Right lung (tissue), 2 donors: ENCODE measurements at regions not wholly inside any gene's neighbourhood (a gene's known extent, or its start where the extent isn't known, plus 50 kb on each side); places are given as distances from the start of the nearest gene placed in this dataset.

ENCODE experiments used
- DNase-seq, 2 donors: peaks; one replicate each; pipeline ENCODE4 v3.0.0-alpha.2; 2013

- DNase-seq: no peak
Measured at GRCh38 chr6:168212362-168212761, 107.2 kb downstream of the DACT2 start.

GRCh38 chr6:168211681-168212080 is 107.9 kb downstream of the DACT2 start:
- DNase-seq: no peak

GRCh38 chr6:168210239-168211105 is 109.1 kb downstream of the DACT2 start:
- DNase-seq: no peak

GRCh38 chr6:168209420-168209819 is 110.2 kb downstream of the DACT2 start:
- DNase-seq: no peak

GRCh38 chr6:168208854-168209253 is 110.7 kb downstream of the DACT2 start:
- DNase-seq: no peak

- no peak for DNase-seq
Measured at GRCh38 chr6:168208402-168208801, 111.2 kb downstream of the DACT2 start.

GRCh38 chr6:168207421-168208175 is 112.0 kb downstream of the DACT2 start:
- DNase-seq: no peak

- DNase-seq: no peak
Measured at GRCh38 chr6:168206661-168207274, 112.8 kb downstream of the DACT2 start.

- no peak for DNase-seq
Measured at GRCh38 chr6:168206186-168206585, 113.4 kb downstream of the DACT2 start.

GRCh38 chr6:168201799-168202198 is 117.8 kb downstream of the DACT2 start:
- DNase-seq: no peak

- no peak for DNase-seq
Measured at GRCh38 chr6:168201383-168201782, 118.2 kb downstream of the DACT2 start.

GRCh38 chr6:168200571-168201134 is 118.9 kb downstream of the DACT2 start:
- DNase-seq: no peak

- DNase-seq: no peak
Measured at GRCh38 chr6:168198302-168199180, 119.5 kb upstream of the FRMD1 start.

GRCh38 chr6:168197636-168198301 is 118.8 kb upstream of the FRMD1 start:
- DNase-seq: no peak

GRCh38 chr6:168196881-168197635 is 118.0 kb upstream of the FRMD1 start:
- DNase-seq: no peak

- peak in 1 of 2 donors; percentile 31 for DNase-seq
Measured at GRCh38 chr6:168196385-168196860, 117.4 kb upstream of the FRMD1 start.

GRCh38 chr6:168195712-168196111 is 116.7 kb upstream of the FRMD1 start:
- DNase-seq: no peak

GRCh38 chr6:168194732-168195567 is 115.9 kb upstream of the FRMD1 start:
- no peak for DNase-seq
